CD4-positive, alpha-beta T cell treated with Interleukin-15 for 4 hours (primary cell): ENCODE measurements at regions not wholly inside any gene's neighbourhood (a gene's known extent, or its start where the extent isn't known, plus 50 kb on each side); places are given as distances from the start of the nearest gene placed in this dataset.

Experiments
- DNase-seq: peaks from one replicate; pipeline ENCODE4 v3.0.0-alpha.2; 2020; ENCODE audit warnings: low spot score

GRCh38 chr3:113138839-113139743 is 72.3 kb upstream of the BOC start:
- DNase-seq = no peak

DNA sequence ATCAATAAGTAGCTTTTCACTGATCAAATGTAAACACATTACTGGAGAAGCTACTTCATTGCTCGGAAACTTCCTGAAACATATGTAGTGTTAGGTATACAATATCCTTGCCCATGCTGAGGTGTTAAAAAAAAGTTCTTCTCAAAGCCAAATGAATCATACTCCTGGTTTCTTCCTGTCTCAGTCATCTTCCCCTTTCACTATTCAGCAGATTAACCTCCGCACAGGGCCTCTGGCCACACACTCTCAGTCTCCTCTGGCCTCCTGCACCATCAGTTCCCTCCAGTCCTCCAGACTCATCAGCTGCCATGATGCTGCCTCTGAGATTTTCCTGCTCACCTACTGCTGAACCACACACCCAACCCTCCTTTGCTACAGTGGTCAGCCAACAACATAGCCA is 70.5 kb upstream of the BOC start:
- DNase-seq = no peak

DNA sequence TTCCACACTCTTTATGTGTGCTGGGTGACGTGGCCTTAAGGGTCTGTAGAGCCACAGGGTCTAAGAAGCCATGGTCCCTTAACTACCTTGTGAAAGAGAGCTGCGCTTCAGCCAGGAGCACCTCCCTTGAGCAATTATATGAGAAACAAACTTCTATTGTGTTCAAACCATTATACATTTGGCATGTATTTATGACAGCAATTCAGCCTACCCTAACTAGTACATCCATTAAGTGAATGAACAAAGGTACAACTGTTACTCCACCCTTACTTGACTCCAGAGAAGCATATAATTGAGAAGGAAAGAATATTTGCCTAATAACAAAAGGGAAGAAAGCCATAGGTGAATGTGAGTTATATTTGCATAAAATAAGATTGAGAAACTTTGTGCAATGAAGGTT is 69.8 kb upstream of the BOC start:
- DNase-seq = no peak

GRCh38 chr3:113142476-113142875 is 68.9 kb upstream of the BOC start:
- DNase-seq = no peak

- no peak for DNase-seq
Observed at GRCh38 chr3:113143353-113143752, 68.0 kb upstream of the BOC start.

DNA sequence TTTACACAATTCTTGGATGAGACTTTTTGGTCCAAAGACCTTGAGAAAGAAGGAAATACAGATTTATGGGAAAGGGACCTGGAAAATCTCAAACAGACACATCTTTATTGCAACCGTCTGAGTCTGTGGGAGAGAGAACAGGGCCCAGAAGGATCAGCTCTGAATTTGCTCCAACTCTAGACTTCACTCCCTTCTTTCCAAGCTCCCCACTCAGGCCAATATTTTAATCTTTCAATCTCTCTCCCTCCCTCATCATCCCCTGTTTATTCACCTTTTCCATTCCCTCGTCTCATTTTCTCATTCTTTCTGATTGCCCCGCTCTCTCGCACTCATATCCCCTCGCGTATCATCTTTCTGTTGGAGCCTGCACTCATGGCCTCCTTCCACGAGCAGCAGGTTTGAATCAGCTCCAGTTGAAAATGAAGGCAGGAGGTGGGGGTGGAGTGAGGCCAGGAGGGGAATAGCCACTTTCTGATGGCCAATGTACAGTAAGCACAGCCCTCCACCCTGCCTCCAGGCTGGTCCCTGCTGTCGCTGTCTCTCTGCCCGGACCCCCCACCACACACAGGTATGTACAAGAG is 63.6 kb upstream of the BOC start:
- DNase-seq = no peak

GRCh38 chr3:113148284-113148683 is 63.1 kb upstream of the BOC start:
- DNase-seq = no peak

DNA sequence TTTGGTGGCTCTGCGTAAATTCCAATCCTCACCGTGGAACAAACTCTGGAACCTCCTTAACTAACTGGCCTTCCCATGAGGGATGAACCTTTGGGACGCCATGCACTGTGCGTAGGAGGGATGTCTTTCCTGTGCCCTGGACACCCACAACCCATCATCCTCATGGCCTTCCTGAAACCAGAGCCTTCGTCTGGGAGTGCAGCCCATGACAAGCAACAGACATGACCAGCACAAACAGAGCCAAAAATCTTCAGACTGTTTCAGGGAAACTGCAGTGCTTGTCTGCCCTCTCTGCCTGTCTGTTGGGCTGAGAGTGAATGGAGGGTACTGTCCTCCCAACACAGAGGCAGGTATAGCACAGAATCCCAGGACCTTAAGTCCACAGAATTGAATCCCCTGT is 61.1 kb upstream of the BOC start:
- DNase-seq = no peak

DNA sequence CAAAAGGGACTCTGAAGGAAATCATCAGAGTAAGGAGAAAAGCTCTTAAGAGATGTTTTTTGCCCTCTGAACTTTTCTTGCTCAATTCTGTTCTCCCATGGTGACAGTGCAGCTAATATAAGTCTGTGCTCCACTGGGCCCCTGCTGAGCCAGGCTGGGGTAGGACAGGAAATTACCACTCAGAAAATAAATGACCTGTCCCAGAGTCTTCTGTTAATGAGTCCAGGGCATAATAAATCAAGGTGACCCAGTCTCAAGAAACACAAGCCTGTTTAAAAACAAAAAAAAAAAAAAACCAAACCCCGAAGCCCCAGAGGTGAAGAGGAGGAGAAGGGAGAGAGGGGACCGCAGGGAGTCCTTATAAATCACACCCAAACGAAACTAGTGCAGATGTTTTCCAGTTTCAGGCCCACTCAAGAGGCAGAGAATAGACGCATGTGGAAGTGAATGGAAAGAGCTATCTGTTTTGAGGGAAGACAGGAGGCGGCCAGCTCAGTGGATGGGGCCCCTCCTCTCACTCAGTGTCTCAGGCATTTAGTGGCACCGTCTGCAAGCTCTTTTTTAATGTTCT is 59.8 kb upstream of the BOC start:
- no peak for DNase-seq

GRCh38 chr3:113152849-113153248 is 58.5 kb upstream of the BOC start:
- no peak for DNase-seq

DNA sequence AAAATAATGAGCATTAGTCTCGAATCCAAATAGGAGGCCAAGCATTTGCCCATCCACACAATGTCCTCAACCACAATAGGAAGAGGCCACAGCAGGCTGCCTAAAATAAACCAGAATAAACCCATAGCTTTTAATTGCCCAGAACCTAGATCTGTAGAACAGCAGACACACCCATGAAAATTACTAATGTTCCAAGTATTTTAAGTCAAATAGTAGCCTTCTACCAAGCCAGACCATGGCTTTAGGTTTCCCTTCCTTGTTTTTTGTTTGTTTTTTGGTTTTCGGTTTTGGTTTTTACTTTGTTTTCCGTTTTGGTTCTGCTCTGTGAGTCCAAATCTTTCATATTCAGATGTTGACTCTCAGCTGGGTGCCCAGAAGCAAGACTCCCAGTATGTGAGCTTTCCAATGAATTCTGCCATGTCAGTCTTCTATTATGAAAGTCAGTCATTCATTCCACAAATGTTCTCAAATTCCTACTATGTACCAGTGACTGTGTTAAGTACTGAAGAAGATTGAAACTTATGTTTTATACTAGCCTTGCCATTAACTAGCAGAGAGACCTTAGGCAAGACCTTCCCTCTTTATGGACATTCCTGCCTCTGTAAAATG is 57.8 kb upstream of the BOC start:
- DNase-seq = no peak

DNA sequence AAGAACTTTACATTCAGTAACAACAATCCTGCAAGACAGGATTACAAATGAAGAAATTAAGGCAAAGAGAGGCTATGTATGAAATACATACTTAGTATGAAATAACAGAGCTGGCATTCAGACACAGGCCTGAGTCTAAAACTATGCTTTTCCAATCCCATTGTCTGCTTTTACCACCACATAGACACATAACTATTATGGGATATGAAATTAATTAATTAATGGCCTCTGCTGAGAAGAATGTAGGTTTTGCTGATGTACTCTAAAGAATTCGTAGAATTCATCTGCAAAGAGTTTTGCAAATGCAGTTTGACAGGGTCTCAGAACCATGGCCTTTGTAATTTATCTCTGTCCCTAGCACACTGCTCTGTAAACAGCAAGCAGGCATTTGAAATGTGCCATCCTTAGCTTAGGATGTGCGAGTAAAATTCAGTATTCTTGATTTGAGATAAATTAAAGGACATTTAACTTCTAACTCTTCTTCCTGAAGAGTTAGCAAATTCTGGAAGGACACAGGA is 54.5 kb upstream of the BOC start:
- DNase-seq = no peak

GRCh38 chr3:113157408-113158030 is 53.8 kb upstream of the BOC start:
- no peak for DNase-seq

GRCh38 chr3:113158171-113158570 is 53.2 kb upstream of the BOC start:
- no peak for DNase-seq
